HG03342 (cell line): ENCODE measurements at regions not wholly inside any gene's neighbourhood (a gene's known extent, or its start where the extent isn't known, plus 50 kb on each side); places are given as distances from the start of the nearest gene placed in this dataset.

Experiments
- ATAC-seq: cut with Tn5 transposase; IDR thresholded peaks from one replicate; pipeline ENCODE4 v1.9.1; 2021; ENCODE audit warnings: mild to moderate bottlenecking, moderate library complexity; ENCODE audit not compliant: unreplicated experiment

DNA sequence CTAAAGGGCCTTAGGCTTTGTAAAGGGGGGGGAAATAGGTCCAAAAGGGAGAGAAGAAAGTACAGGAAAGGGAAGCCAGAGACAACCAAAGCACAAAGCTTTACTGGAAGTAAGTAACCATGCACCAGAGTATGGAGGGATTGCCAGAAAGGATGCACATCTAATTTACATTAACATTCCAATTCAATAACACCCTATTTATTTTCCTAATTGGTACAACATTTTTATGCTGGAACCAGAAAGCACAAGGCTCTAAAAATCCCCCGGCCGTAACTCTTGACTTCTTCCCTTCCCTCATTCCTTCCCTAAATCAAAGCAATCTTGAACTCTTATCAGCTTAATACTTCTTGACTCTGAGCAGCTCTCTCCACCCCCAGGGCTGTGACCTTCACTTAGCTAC lies 400.0 kb upstream of the CELF2 start:
- ATAC-seq, result no peak

DNA sequence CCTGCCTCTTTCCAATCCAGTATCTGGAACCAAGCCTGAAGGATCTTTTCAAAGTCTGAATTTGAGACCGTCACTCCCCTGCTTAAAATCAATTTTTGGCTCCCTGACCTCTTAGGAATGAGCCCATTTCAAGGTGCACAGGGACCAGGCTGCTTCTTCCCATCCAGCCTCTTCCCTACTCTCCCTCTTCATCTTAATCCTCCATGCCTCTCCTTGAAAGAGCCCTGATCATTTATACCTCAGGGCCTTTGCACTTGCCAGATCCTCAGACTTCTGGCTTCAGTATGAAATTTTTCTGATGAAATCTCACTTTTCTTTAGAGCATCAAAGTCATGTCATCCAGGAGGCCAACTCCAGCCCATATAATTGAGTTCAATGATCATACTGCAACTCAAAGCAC lies 399.5 kb upstream of the CELF2 start:
- ATAC-seq, result no peak

DNA sequence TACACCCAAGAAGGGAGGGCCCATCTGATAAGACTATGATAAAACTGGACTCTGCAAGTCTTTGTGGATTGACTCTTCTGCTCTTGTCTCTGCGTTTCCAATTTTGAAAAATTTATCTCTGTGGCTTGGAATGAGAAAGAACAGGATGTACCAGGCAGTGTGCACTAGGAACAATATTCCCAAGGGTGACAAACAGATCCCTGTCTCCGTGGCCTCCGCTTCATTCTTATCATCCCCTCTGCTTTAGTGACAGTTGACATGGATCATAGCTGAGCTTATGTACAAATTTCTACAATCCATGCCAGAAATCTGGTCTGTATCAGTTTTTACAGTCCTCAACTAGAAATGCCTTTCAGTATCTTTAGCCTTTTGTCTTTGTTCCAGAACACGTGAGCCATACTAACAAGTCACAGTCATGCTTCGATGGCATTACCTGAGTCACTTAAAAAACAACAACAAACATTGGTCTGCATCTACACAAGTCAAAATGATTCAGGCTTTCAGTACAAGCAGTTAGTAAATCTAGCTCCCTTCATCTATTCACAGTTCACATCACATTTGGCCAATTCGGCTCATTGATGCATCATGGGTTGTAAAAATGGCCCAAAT lies 393.6 kb upstream of the CELF2 start:
- no peak for ATAC-seq

DNA sequence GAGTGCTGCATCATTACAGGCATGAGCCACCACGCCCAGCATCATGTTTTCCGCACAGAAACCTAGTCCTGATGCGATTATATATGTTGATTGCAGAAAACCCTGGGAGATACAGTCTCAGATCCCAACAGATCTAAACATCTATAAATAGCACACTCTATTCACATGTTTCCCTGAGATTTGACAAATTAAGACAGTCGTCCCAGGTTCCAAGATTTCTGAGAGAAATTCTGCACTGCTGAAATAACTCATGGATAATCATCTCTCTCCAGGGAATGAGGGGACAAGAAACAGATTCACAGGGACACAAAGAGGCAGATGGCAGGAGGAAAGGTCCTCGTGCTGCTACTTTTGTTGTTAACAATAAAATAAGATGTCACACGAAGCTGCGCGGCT lies 393.1 kb upstream of the CELF2 start:
- no peak for ATAC-seq

DNA sequence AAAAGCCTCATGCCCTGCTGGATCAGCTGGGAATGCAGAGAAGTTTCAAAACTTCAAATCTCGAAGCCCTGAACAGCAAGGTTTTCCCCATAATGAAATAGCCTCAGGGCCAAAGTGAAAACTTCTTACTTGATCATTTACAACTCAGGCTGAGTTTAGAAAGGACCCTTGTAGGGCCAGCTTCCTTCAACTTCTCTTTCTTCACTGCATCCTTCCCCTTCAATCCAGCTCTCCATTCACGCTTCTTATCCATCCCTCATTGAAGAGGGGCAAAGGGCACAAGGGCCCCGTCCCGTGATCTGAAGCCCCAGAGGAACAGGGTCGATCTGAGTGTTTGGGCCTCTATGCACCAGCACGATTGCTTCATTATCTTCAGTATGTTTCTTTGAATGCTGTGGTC lies 392.2 kb upstream of the CELF2 start:
- no peak for ATAC-seq

DNA sequence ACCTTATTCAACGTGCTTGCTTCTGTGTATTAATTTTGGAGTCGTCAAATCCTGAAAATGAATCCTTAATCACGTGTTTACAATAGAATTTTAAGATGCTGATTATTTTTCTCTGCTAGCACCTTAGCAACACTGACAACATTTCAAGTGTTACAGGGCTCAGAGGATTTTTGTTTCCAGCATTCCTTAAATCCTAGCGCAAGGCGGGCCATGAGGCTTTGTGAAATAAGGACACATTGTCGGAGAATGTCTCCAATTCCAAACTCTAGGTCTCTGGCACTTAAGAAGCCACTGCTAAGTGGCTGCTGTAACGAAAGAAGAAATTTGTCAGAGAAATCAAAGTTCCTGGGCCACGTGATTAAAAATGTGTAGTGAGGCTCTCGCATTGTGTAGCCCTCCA lies 390.9 kb upstream of the CELF2 start:
- no peak for ATAC-seq

DNA sequence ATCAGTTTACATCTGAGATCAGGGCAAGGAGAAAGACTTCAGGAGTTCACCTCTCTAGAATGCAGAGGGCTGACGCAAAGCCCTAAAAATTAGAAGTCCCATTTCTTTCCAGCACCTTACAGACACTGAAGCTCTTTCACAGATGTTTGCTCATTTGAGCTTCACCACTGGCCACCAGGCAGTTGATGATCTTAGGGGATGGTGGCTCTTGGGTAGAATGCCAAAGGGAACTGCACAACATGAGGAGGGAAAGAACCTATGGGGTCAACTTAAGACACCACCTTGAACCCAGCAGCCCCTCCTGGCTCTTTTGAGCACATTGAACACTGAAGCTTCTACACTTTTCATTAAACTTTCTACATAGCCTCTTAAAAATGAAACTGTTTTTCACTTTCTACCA lies 390.3 kb upstream of the CELF2 start:
- no peak for ATAC-seq

DNA sequence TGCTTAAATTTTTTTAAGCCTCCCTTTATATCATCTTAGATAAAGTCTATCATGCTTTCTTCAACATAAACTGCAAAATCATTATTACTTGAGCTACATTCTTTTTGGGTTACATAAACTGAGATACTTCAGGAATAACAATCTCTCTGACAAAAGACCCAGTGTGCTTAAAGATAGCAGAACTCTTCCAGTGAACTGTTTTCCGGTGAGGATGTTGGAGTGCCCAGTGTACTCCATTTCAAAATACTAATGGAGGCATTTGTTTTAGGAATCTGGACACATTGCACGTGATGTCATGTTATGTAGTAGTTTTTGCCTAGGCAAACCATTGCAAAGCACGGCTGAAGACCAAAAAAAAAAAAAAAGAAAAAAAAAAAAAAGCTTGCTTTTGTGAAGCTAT lies 388.2 kb upstream of the CELF2 start:
- ATAC-seq, result no peak

DNA sequence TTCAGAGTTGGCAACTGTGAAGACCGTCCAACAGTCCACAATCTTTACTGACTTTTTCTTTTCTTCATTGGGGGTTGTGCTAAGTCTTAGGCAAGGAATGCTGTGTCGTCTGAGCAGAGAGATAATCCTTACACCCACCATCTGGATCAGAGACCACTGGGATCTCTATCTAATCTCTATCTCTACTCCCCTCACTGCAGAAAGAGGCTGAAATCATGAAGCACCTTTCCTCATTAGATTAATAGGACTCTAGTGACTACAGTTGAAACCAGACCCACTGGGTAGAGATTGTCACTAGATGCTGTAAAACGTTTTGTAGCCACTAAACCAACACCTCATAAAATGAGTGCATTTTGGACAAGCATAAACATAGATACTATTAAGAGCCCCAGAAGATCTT lies 387.4 kb upstream of the CELF2 start:
- ATAC-seq, result no peak

DNA sequence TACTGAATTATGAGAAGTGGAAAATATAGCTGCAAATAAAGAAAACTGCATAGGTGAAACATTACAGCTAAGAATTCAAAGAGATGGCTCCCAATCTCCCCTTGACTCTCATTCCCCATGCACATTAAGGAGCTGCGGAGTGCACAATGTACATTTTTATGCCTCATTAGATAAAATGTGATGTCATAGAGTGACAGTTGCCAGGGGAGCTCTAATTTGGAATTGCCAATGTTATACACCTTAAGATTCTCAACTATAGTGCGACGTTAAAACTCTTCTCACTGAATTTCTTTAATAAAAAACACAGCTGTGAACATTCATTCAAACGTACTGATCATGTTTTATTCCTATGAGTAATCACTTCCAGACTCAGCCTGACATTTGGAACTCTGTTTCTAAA lies 386.9 kb upstream of the CELF2 start:
- ATAC-seq, result no peak

DNA sequence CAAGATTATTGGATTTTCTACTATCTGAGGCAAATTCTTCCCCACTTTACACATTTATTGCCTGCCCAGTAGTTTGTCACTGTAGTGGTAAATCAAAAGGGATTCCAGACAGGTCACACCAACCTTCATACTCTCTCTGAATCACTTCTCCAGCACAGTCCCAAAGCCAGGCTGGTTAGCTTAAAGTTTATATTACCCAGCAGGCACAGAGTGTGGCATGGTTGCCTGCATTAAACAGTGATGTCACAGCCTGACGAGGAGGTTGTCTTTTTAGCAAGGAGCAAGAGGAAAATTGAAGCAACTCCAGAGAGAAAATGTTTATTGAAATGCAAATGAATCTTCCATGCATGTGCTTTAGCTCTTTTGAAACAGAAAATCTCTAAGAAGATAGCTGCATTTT lies 375.5 kb upstream of the CELF2 start:
- no peak for ATAC-seq

DNA sequence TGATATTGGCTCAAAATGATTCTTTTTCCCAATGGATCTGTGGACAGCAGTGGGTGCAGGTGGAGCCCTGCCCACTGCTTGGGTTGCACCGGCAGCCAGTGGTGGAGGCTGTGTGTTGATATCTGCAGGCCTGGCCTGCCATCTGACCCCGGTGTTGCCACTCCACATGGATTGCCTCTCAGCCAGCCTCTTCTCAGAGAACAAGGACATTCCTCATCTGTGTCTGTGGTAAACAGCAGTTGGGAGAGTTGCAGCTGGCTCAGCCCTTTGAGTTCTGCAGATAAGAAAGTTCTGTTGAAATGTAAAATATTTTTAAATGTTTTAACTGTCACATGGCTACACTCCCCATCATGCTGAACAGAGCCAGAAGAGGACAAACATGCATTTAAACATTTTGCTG lies 374.9 kb upstream of the CELF2 start:
- ATAC-seq, result no peak

DNA sequence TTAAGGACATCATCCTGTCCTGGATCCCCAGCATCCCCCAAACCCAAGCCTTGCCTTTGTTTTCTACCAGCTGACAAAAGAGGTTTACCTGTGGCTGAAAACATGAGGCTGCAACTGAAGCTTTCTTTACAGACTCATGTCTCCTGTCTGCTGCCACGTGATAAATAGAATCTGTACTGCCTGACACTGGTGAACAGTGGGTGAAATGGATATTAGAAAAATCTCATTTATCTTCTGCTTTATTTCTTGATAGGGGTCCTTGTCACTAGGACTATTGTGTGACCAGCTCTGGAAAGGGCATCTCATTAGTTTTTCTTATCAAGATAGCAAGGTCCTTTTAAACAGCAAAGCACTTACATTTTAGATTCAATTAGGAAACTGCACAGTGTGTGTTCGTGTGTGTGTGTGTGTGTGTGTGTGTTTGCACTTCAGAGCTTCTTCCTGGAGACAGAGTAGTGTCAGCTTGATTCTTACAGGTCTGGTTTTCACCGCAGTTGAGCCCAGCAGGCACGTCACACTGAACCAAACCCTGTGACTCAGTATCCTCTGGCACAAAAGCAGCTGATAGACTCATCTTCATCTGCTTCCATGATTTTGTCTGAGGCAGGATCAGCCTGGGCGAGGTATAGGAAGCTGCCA lies 373.5 kb upstream of the CELF2 start:
- no peak for ATAC-seq

DNA sequence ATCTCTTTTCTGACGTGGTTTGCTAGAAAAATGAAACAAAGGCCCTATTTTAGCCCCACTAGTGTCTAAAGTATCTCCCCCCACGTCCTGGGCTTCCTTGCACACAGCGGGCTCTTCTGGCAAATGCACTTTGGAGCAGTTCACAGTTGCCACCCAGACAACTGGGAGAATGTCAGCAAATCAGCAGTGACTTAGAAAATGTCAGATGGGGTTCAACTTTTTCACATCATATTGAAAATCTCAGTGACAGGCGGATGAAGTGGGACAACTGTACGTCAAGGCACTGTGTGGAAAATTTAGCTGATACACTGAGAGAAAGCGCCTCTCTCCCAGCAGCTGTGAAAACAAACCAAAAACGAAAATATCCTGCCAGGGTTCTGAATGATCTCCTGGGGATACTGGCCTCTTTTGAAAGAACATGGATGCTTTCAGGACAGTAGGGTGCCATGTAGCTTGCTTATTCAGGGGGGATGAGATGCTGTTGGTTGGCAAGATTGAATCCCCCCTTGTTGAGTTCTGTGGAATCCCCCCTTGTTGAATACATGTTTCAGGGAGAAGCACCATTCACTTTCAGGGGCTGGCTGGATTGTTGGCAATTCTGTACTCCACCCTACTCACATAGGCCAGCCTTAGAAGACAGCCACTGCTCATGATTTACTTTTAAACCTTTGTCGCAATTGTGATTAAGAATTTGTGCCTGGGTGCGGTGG lies 372.8 kb upstream of the CELF2 start:
- no peak for ATAC-seq

DNA sequence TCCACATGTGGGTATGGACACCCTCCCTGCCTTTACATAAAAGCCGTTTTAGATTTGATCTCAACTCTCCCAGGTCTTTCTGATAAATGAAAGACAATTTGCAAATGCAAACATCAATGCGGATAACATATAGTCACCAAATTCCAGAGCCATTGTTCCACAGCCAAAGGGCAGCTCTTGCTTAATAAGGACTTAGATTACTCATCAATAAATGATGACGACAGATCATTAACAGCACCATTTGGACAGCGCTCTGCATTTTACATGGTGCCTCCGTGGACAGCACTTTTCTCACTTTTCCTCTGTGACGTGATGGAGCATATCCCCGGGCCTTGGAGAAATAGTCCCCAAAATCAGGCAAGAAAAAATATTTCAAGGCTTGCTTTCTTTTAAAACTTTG lies 370.3 kb upstream of the CELF2 start:
- no peak for ATAC-seq

DNA sequence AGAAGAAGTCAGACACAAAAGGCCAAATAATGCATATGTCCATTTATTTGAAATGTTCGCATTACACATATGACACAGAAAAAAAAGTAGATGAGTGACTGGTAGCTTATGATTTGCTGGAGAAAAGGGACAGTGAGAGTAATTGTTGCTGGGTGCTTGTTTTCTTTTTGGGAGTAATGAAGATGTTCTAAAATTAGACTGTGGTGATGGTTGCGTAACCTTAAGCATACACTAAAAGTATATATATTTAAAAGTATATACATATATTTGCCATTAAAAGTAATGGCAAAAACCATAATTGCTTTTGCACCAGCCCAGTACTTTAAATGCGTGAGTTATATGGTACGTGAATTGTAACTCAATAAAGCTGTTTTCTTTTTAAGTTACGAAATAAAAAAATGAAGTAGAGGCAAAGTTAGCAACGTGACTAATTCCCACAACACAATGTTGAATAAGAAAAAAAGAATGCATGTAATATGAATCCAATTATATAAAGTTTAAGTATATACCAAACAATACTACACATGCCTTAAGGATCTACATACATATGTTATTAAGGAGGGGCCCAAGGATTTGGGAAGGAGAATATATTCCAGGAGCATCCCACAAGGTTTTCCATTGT lies 360.4 kb upstream of the CELF2 start:
- ATAC-seq, result no peak

DNA sequence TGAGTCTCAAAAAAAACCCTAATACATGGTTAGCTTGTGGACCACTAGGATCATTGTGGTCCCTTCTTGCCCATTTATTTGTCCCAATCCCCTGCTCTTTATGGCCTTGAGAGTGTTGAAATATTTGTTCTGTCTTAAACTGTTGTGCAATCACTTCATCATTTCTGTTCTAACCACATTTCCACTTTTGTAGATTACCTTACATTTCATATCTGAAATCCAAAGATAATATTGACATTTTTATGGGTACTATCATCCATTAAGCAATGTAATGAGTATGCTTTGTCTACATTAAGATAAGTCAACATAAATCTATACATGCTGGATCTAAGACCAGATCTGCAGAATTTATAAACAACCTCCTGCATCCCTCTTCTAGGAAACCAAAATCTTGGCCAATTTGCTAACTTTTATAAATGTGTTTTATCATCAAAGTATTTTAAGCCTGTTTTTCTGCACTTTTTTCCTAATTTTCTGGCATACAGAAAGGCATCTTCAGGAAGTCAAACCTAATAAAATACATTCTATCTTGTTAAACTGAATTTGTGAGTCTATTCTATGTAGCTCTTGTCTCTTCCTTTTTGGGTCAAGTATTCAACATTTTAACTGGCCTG lies 359.4 kb upstream of the CELF2 start:
- ATAC-seq, result no peak

DNA sequence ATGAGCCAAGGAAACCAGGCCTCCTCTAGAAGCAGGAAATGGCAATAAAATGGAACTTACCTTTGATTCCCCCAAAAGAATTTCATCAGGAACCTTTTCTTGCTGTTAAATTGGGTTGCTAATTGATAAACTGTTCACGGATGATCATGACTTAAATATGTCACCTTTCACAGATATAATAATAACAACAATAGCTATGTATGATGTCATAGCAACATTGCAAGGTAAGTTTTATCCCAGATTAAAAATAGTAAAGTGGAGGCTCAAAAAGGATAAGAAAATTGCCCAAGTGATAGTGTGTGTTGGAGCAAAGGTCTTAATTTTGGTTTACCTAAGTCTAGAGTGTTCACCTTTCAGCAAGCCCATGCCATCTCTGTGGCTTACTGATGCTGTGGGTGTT lies 357.6 kb upstream of the CELF2 start:
- no peak for ATAC-seq

DNA sequence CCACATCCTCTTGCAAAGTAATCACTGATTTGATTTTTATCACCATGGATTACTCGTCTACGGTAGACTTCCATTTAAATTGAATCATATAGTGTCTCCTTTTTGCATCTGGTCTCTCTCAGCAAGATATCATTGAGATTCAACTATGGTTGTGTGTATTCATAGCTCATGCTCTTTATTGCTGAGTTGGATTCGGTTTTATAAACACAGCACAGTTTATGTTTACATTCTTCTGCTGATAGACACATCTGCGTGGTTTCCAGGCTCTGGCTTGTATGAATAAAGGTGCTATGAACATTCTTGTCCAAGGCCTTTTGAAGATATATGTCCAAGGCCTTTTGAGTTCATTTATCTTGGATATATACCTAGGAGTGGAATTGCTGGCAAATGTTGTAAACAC lies 356.5 kb upstream of the CELF2 start:
- no peak for ATAC-seq

DNA sequence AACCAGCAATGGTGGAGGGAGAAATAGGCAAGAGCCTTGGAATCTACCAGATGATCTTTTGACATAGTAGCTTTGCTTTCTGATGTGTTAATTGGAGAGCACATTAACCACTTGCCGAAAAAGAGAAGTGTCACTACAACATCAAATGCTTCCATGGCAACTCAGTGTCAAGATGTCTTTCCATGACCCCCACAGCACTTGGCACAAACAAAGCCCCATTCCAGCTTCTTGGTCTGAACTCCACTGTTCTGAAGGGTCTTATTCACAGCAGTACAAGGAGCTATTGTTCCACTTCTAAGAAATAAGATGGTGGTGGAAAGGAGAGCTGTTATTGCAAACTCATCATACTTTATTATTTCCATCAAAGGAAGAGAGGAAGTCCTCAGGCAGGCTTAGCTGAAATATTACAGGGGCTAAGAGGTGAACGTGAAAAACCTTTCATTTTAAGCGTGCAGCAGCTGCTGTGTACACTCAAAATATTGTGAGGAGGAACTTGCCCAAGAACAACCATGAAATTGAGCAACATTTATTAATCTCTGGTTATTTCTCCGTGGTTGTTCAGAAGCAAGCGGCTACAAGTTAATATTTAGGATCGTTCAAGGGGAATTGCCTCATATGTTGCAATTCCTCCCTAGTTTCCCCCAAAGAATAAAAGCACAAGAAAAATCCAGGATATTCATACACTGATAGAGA lies 354.8 kb upstream of the CELF2 start:
- no peak for ATAC-seq

DNA sequence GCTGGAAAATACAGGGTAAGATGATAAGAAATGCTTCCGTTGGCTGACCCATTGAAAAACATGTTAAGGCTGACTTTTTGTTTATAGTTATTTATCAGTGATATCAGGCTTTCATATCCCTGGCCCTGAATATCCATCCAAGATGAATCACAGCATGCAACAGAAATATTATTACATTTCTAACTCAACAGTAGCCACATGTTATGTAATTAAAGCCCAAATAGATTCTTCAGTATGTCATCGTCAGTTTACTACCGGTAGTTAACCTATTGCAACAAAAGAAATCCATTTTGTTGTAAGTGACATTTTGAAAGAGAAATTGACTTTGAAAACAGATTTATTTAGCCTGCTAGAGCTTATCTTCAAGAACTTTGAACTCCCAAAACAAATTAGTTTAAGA lies 354.1 kb upstream of the CELF2 start:
- no peak for ATAC-seq
